Neural progenitor cell (in vitro differentiated cells): ENCODE measurements at regions not wholly inside any gene's neighbourhood (a gene's known extent, or its start where the extent isn't known, plus 50 kb on each side); places are given as distances from the start of the nearest gene placed in this dataset.

ENCODE experiments used
- DNase-seq: peaks from one replicate; pipeline ENCODE4 v3.0.0-alpha.2; 2016; ENCODE audit warnings: low spot score
- H2AFZ ChIP-seq: fragments of 200-600 bp; sonication (generic); replicated peaks from 2 replicates; pipeline ENCODE4 v1.6.1; 2016; ENCODE audit warnings: antibody characterized with exemption
- H3F3A ChIP-seq: fragments of 200-600 bp; sonication (generic); 2 replicates; pipeline ENCODE4 v1.6.1; 2016; ENCODE audit warnings: antibody characterized with exemption, low read depth
- H3K27ac ChIP-seq: fragments of 200-600 bp; sonication (generic); 2 replicates; pipeline ENCODE4 v1.5.1; 2016; ENCODE audit warnings: mild to moderate bottlenecking
- H3K27me3 ChIP-seq: fragments of 200-600 bp; sonication (generic); 2 replicates; pipeline ENCODE4 v1.6.1; 2016; ENCODE audit warnings: mild to moderate bottlenecking, moderate library complexity
- H3K36me3 ChIP-seq: fragments of 200-600 bp; sonication (generic); 2 replicates; pipeline ENCODE4 v1.5.1; 2016
- H3K4me1 ChIP-seq: fragments of 200-600 bp; sonication (generic); 2 replicates; pipeline ENCODE4 v1.6.1; 2016; ENCODE audit warnings: mixed run types
- H3K4me2 ChIP-seq: fragments of 200-600 bp; sonication (generic); 2 replicates; pipeline ENCODE4 v1.6.1; 2016
- H3K4me3 ChIP-seq: fragments of 200-600 bp; sonication (generic); 2 replicates; pipeline ENCODE4 v1.5.1; 2016
- H3K79me2 ChIP-seq: fragments of 200-600 bp; sonication (generic); 2 replicates; pipeline ENCODE4 v1.6.1; 2016; ENCODE audit warnings: low read depth
- H3K9ac ChIP-seq: fragments of 200-600 bp; sonication (generic); 2 replicates; pipeline ENCODE4 v1.6.1; 2016
- H3K9me3 ChIP-seq: fragments of 200-600 bp; sonication (generic); 2 replicates; pipeline ENCODE4 v1.5.1; 2016; ENCODE audit warnings: low read depth
- H4K20me1 ChIP-seq: fragments of 200-600 bp; sonication (generic); 2 replicates; pipeline ENCODE4 v1.6.1; 2016; ENCODE audit warnings: low read depth
- H3K27ac Mint-ChIP-seq: 3 replicates; pipeline ENCODE4 v1.8.0; 2021; ENCODE audit warnings: mixed read lengths
- H3K27me3 Mint-ChIP-seq: 2 replicates; pipeline ENCODE4 v1.8.0; 2022; ENCODE audit warnings: low read depth, mild to moderate bottlenecking, inconsistent platforms, moderate library complexity, mixed read lengths; ENCODE audit not compliant: insufficient read depth
- H3K36me3 Mint-ChIP-seq: 3 replicates; pipeline ENCODE4 v1.8.0; 2021; ENCODE audit warnings: mixed read lengths
- H3K4me1 Mint-ChIP-seq: 3 replicates; pipeline ENCODE4 v1.8.0; 2021; ENCODE audit warnings: mixed read lengths
- H3K4me3 Mint-ChIP-seq: 3 replicates; pipeline ENCODE4 v1.8.0; 2021; ENCODE audit warnings: mild to moderate bottlenecking, moderate library complexity, mixed read lengths
- H3K9me3 Mint-ChIP-seq: 3 replicates; pipeline ENCODE4 v1.8.0; 2020; ENCODE audit warnings: mixed read lengths
- CTCF ChIP-seq: fragments of 200-600 bp; sonication (generic); IDR thresholded peaks from 2 replicates; pipeline ENCODE4 v1.5.1; 2017; ENCODE audit warnings: antibody characterized with exemption, mild to moderate bottlenecking
- EZH2 ChIP-seq: fragments of 200-600 bp; sonication (generic); IDR thresholded peaks from 2 replicates; pipeline ENCODE4 v1.6.1; 2017; ENCODE audit warnings: antibody characterized with exemption, mild to moderate bottlenecking, moderate library complexity
- EZH2phosphoT487 ChIP-seq: fragments of 200-600 bp; sonication (generic); IDR thresholded peaks from 2 replicates; pipeline ENCODE4 v1.6.1; 2017; ENCODE audit warnings: antibody characterized with exemption

GRCh38 chr13:33508060-33508459 is 222.5 kb upstream of the STARD13 start:
- no peak overlapping the region for H3K4me3 ChIP-seq
- Mint-ChIP-seq H3K9me3 (no peaks in the 10 kb centered on the region), H3K4me3 (no peak overlapping the region)

GRCh38 chr13:33509642-33510229 is 224.2 kb upstream of the STARD13 start:
- H3K9me3 Mint-ChIP-seq, result no peaks in the 10 kb centered on the region
- TF ChIP-seq EZH2phosphoT487 (no peak), CTCF (no peak), EZH2 (no peak)
- no peak overlapping the region for H3K9ac ChIP-seq
- H3K36me3 ChIP-seq, result no peaks in the 10 kb centered on the region
- no peaks in the 10 kb centered on the region for H3K9me3 ChIP-seq
- DNase-seq, result peak; percentile 9
- H3K4me1 Mint-ChIP-seq, result peaks cover 2% of the 10 kb centered on the region
- H3K36me3 Mint-ChIP-seq, result no peaks in the 10 kb centered on the region
- no peaks in the 10 kb centered on the region for H3K27me3 ChIP-seq
- no peaks in the 10 kb centered on the region for H3K79me2 ChIP-seq
- no peak overlapping the region for H3K27ac Mint-ChIP-seq
- no peaks in the 10 kb centered on the region for H4K20me1 ChIP-seq
- H3K4me3 ChIP-seq, result no peak overlapping the region
- H2AFZ ChIP-seq, result peak overlapping the region; percentile 91
- H3F3A ChIP-seq, result no peaks in the 10 kb centered on the region
- no peak overlapping the region for H3K4me2 ChIP-seq
- peaks cover 3% of the 10 kb centered on the region for H3K27me3 Mint-ChIP-seq
- H3K4me1 ChIP-seq, result no peaks in the 10 kb centered on the region
- no peak overlapping the region for H3K4me3 Mint-ChIP-seq
- no peak overlapping the region for H3K27ac ChIP-seq

More at GRCh38 chr13:33508060-33508459, 222.5 kb upstream of the STARD13 start:
- Histone ChIP-seq H3F3A (no peaks in the 10 kb centered on the region), H4K20me1 (no peaks in the 10 kb centered on the region), H3K9ac (no peak overlapping the region), H2AFZ (no peak overlapping the region), H3K27ac (no peak overlapping the region), H3K79me2 (no peaks in the 10 kb centered on the region), H3K4me2 (no peak overlapping the region), H3K9me3 (no peaks in the 10 kb centered on the region), H3K36me3 (no peaks in the 10 kb centered on the region), H3K27me3 (no peaks in the 10 kb centered on the region), H3K4me1 (no peaks in the 10 kb centered on the region)
- H3K27ac Mint-ChIP-seq, result no peak overlapping the region
- no peak for DNase-seq
- peaks cover 2% of the 10 kb centered on the region for H3K4me1 Mint-ChIP-seq
- TF ChIP-seq EZH2phosphoT487 (no peak), CTCF (no peak), EZH2 (no peak)
- peaks cover 3% of the 10 kb centered on the region for H3K27me3 Mint-ChIP-seq
- H3K36me3 Mint-ChIP-seq, result no peaks in the 10 kb centered on the region

GRCh38 chr13:33510350-33510970 is 224.9 kb upstream of the STARD13 start:
- Histone ChIP-seq H3F3A (no peaks in the 10 kb centered on the region), H3K36me3 (no peaks in the 10 kb centered on the region), H3K4me3 (no peak overlapping the region), H3K79me2 (no peaks in the 10 kb centered on the region), H3K9ac (no peak overlapping the region), H3K4me2 (no peak overlapping the region), H2AFZ (no peak overlapping the region), H3K27me3 (no peaks in the 10 kb centered on the region), H4K20me1 (no peaks in the 10 kb centered on the region), H3K9me3 (no peaks in the 10 kb centered on the region), H3K27ac (no peak overlapping the region), H3K4me1 (no peaks in the 10 kb centered on the region)
- Mint-ChIP-seq H3K9me3 (no peaks in the 10 kb centered on the region), H3K27ac (no peak overlapping the region), H3K4me1 (peaks cover 2% of the 10 kb centered on the region), H3K27me3 (peaks cover 3% of the 10 kb centered on the region), H3K4me3 (no peak overlapping the region), H3K36me3 (no peaks in the 10 kb centered on the region)
- DNase-seq, result no peak
- no peak for TF ChIP-seq EZH2
- no peak for TF ChIP-seq EZH2phosphoT487
- no peak for TF ChIP-seq CTCF
